ENCODE measurements at regions not wholly inside any gene's neighbourhood (a gene's known extent, or its start where the extent isn't known, plus 50 kb on each side); places are given as distances from the start of the nearest gene placed in this dataset.

GRCh38 chr4:83657336-83657735, 121.4 kb downstream of the GPAT3 start:
- H3K27ac ChIP-seq (ENCODE audit: low read depth in 1 of 2, low read length in 2 of 2), result no peak overlapping the region

More at GRCh38 chr4:83657336-83657735, 121.4 kb downstream of the GPAT3 start:
- no peaks in the 10 kb centered on the region for H3K4me1 ChIP-seq (ENCODE audit: insufficient read depth, low read length)
- no peak for ATAC-seq (ENCODE audit: poor library complexity)
- Mint-ChIP-seq H3K4me3 (no peak overlapping the region), H3K4me1 (ENCODE audit: low read depth) (peaks cover 24% of the 10 kb centered on the region), H3K36me3 (ENCODE audit: low read depth) (no peaks in the 10 kb centered on the region), H3K27me3 (peaks cover 9% of the 10 kb centered on the region), H3K27ac (no peak overlapping the region), H3K9me3 (no peaks in the 10 kb centered on the region)
- intact Hi-C loops (cut with DNase I, micrococcal nuclease), result no loop called here
- no peaks in the 10 kb centered on the region for H3K36me3 ChIP-seq (ENCODE audit: insufficient read depth, low read length)
- no peaks in the 10 kb centered on the region for H3K9me3 ChIP-seq (ENCODE audit: control insufficient read depth in 1 of 2, insufficient read depth in 1 of 2, low read length in 2 of 2)
- no peaks in the 10 kb centered on the region for H3K27me3 ChIP-seq (ENCODE audit: control insufficient read depth in 1 of 2, insufficient read depth in 2 of 2, low read length in 2 of 2)
- DNase-seq, result no peak
- ChIA-PET POLR2A (no interaction called here), CTCF (no interaction called here)
- H3K4me3 ChIP-seq (ENCODE audit: low read length), result no peak overlapping the region
- TF ChIP-seq CTCF (IDR thresholded peaks at IDR 0.05), result no peak
